ENCODE measurements at regions not wholly inside any gene's neighbourhood (a gene's known extent, or its start where the extent isn't known, plus 50 kb on each side); places are given as distances from the start of the nearest gene placed in this dataset.
"Not testable (repeated sequence)": the region's sequence is repeated elsewhere in the genome, so short reads cannot be mapped to it uniquely, and the experiment has no call there.

DNA sequence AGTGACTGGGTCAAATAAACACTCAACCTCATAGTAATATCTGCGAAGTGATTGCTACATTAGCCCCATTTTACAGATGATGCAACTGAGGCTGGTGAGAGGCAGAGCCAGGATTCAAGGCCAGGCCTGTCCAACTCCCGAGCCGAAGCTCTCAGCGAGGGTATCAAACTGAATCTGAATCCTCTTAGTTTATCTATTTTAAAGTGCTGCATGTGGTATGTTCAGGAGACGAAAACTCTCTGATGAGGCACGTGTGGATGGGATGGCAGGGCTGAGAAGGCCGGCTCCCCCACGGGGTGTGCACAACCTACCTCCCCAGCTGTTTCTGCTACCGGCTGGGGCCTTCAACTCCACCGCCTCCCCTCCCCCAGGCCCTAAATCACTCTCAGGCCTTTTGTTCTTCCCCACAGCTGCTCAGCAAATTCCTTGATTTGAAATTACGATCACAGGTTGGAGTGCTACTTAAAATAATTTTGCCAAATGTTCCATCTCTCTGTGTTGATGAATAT lies 171.8 kb downstream of the TOMM20 start:
- Mint-ChIP-seq H3K27ac (peak overlapping the region in 1 of 2 donors; percentile 65), H3K36me3 (ENCODE audit: insufficient read depth) (no peaks in the 10 kb centered on the region), H3K9me3 (no peaks in the 10 kb centered on the region), H3K4me1 (ENCODE audit: low read depth in 2 of 2) (peaks cover 37% of the 10 kb centered on the region in 2 donors), H3K4me3 (no peak overlapping the region), H3K27me3 (no peaks in the 10 kb centered on the region)
- no peak for ATAC-seq (replicated peaks)
- no peak for DNase-seq

DNA sequence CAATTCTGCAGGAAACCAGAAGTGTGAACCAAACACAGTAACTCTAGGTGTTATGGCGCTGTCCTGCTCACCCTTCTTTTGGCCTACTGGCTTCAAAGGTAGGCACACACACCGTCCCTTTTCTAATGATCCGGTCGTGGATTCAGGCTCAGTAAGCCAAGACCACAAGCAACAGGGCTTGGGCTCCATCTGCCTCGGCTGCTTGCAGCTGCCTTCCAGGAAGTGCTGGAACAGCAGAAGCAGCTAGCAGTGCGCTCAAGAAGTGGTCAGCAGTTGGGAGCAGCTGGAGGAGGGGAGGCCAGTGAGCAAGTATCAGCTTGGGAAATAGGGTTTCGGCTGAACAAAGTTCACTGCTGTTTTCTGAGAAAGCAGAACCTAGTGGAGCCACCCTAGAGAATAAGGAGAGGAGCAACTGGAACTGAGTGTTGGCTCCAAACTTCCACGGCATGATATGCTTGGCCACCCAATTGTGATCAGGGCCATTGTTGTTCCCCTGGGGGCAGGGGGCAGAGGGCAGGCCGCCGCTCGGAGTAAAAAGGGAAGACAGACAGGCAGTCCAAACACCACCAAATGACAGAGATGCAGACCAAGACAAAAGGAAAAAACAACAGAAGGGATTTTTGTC lies 173.4 kb downstream of the TOMM20 start:
- no peaks in the 10 kb centered on the region for H3K9me3 Mint-ChIP-seq
- no peaks in the 10 kb centered on the region for H3K27me3 Mint-ChIP-seq
- ATAC-seq (replicated peaks) (peak; percentile 68), DNase-seq (no peak)
- no peaks in the 10 kb centered on the region for H3K36me3 Mint-ChIP-seq (ENCODE audit: insufficient read depth)
- peaks cover 24 to 28% of the 10 kb centered on the region in 2 donors for H3K4me1 Mint-ChIP-seq (ENCODE audit: low read depth in 2 of 2)
- H3K4me3 Mint-ChIP-seq, result peak overlapping the region; percentile 26 to 29
- peak overlapping the region; percentile 77 to 92 for H3K27ac Mint-ChIP-seq

DNA sequence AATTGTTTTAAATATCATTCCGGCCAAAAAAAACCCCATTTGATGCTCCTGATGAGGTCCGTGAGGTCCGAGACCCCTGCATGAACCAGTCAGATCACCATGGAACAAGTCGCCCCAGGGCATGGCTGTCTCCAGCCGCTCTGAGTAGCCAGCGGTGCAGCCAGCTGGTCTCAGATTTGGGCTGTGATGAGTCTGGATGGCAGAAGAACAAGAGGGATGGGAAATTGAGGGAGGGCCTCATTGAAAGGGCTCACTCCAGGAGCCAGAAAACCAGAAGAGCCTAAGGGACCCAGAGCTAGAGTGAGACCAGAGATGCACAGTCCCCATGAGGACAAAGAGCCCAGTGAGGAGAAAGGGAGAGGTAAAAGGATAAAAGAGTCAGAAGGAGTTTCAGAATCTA lies 174.0 kb downstream of the TOMM20 start:
- ATAC-seq (replicated peaks) (peak; percentile 8), DNase-seq (no peak)
- Mint-ChIP-seq H3K27me3 (no peaks in the 10 kb centered on the region), H3K4me1 (ENCODE audit: low read depth in 2 of 2) (peaks cover 23 to 28% of the 10 kb centered on the region in 2 donors), H3K9me3 (no peaks in the 10 kb centered on the region), H3K27ac (peak overlapping the region; percentile 77 to 92), H3K36me3 (ENCODE audit: insufficient read depth) (no peaks in the 10 kb centered on the region), H3K4me3 (peak overlapping the region; percentile 29 to 40)

DNA sequence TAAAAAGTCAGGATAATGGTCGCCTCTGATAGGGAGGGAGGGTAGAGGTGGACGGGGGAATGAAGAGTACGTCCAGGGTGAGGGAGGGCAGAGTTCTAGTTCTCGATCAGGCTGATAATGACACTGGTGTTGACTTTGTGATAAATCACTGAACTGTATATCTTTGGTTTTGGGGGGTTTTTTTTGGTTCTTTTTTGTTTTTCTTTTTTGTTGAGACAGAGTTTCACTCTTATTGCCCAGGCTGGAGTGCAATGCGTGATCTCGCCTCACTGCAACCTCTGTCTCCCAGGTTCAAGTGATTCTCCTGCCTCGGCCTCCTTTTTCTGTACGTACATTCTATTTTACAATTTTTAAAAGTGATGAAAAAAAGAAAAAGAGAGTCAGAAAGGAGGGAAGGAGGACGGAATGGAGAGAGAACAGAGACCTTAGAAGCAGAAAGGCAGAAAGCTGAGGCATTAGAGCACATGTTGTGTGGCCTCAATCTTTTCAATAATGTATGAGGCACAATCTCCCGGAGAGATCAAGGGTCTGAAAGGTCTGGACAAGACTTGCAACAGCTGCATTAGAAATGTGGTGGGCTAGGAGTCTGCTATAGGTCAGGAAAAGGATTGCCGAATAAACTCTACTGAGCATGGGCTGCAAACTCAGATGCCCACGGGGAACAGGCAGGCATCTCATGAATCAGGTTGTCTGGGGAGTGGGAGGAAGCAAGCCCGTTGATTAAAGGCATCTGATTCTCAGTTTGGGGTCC lies 174.8 kb downstream of the TOMM20 start:
- peak overlapping the region in 1 of 2 donors; percentile 40 for H3K4me3 Mint-ChIP-seq

DNA sequence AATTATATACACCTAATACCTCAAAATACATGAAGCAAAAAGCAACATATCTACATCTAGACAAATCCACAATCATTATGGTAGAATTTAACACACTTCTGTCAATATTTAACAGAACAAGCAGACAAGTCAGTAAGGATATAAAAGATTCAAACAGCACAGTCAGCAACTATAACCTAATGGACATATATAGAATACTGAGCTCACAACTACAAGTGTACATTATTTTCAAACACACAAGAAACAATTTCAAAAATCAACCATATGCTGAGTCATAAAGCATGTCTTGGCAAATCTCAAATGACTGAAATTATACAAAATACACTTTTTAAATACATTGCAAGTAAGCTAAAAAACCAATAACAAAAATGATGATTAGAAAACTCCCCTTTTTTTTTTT lies 178.0 kb downstream of the TOMM20 start:
- ATAC-seq (replicated peaks) (no peak), DNase-seq (no peak)
- H3K27ac Mint-ChIP-seq, result no peak overlapping the region
- H3K4me1 Mint-ChIP-seq (ENCODE audit: low read depth in 2 of 2), result peaks cover 15 to 23% of the 10 kb centered on the region in 2 donors
- no peaks in the 10 kb centered on the region for H3K9me3 Mint-ChIP-seq
- H3K36me3 Mint-ChIP-seq (ENCODE audit: insufficient read depth), result no peaks in the 10 kb centered on the region
- H3K4me3 Mint-ChIP-seq, result no peak overlapping the region
- H3K27me3 Mint-ChIP-seq, result no peaks in the 10 kb centered on the region

More for the DNA sequence above, 174.8 kb downstream of the TOMM20 start:
- H3K4me1 Mint-ChIP-seq (ENCODE audit: low read depth in 2 of 2), result peaks cover 16 to 28% of the 10 kb centered on the region in 2 donors
- ATAC-seq (replicated peaks) (no peak), DNase-seq (no peak)
- no peaks in the 10 kb centered on the region for H3K36me3 Mint-ChIP-seq (ENCODE audit: insufficient read depth)
- H3K27me3 Mint-ChIP-seq, result no peaks in the 10 kb centered on the region
- H3K27ac Mint-ChIP-seq, result peak overlapping the region; percentile 77 to 92
- H3K9me3 Mint-ChIP-seq, result no peaks in the 10 kb centered on the region

GRCh38 chr1:234949528-234949927 lies 179.1 kb downstream of the TOMM20 start:
- DNase-seq; H3K36me3 Mint-ChIP-seq (ENCODE audit: insufficient read depth); H3K9me3 Mint-ChIP-seq; H3K27me3 Mint-ChIP-seq; H3K27ac Mint-ChIP-seq; H3K4me3 Mint-ChIP-seq; ATAC-seq (replicated peaks): not testable (repeated sequence)
- H3K4me1 Mint-ChIP-seq (ENCODE audit: low read depth in 2 of 2), result peaks cover 4 to 12% of the 10 kb centered on the region in 2 donors

DNA sequence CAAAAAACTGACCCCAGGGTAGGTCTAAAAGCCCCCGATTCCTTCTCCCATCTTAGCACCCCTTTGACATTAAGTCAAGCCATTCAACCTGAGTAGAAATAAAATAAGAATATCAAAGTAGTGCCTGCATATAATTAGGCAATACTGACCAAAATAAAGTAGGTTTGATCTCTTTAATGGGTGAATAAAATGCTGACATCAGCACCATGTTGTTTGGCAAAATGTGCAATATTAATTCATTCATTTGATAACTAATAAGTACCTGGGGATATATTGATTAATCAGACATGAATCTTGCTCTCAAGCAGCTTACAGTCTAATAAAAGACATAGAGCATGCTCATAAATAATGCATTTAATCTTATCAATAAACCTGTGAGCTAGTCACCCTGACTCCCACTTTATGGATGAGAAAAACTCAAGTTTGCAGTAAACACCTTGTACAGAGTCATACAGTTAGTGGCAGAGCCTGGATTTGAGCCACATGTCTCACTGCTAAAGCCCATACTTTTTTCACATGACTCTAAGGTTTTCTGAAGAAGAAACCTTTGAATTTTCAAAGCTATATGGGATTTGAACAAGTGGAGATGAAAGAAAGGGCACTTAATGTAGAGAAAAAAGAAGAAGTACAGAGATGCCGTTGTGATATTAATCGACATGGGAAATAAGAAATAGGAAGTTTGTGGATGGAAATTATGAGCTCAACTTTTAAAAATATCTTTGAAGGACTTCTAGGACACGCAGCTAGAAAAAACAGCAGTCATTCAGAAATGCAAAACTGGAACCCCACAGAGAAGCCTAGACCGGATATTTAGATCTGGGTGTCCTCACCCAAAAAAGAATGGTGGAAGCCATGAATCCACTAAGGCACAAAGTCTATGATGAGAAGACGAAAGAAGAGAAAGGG lies 183.9 kb downstream of the TOMM20 start:
- no peak overlapping the region for H3K27ac Mint-ChIP-seq
- DNase-seq (no peak), ATAC-seq (replicated peaks) (no peak)
- no peaks in the 10 kb centered on the region for H3K9me3 Mint-ChIP-seq
- H3K36me3 Mint-ChIP-seq (ENCODE audit: insufficient read depth), result no peaks in the 10 kb centered on the region
- no peak overlapping the region for H3K4me3 Mint-ChIP-seq
- no peaks in the 10 kb centered on the region for H3K27me3 Mint-ChIP-seq
- H3K4me1 Mint-ChIP-seq (ENCODE audit: low read depth in 2 of 2), result no peaks in the 10 kb centered on the region

DNA sequence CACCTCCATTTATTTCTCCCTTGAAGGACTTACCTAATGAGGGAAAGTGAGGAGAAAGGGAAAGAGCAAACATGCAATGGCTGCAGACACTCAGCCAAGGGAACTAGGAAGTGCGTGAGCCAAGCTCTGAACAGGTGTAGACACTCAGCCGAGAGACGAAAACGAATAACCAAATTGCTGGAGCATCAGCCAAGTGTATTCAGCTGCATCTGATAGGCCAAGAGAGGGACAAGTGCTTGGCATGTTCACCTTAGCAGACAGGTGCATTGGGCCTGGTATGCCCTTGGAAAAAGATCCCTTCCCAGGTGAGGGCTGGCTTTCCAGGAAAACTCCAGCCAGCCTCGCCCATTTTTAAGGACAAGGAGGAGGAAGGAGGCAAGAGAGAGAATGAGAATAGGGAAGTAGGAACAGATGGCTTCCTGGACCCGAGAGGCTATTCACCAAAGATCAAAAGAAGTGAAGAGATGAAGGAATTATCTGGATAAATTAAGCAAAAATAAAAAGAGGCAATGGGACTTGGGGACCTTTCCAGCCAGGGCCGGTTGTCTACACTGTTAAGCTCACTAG lies 184.7 kb downstream of the TOMM20 start:
- Mint-ChIP-seq H3K9me3 (no peaks in the 10 kb centered on the region), H3K4me3 (no peak overlapping the region), H3K27ac (no peak overlapping the region), H3K4me1 (ENCODE audit: low read depth in 2 of 2) (no peaks in the 10 kb centered on the region), H3K27me3 (no peaks in the 10 kb centered on the region), H3K36me3 (ENCODE audit: insufficient read depth) (no peaks in the 10 kb centered on the region)
- no peak for ATAC-seq (replicated peaks)
- DNase-seq, result no peak

GRCh38 chr1:234942879-234943506 lies 185.6 kb downstream of the TOMM20 start:
- ATAC-seq (replicated peaks) (no peak), DNase-seq (no peak)
- H3K27me3 Mint-ChIP-seq, result no peaks in the 10 kb centered on the region
- peak overlapping the region in 1 of 2 donors; percentile 18 for H3K27ac Mint-ChIP-seq
- no peak overlapping the region for H3K4me3 Mint-ChIP-seq
- H3K9me3 Mint-ChIP-seq, result no peaks in the 10 kb centered on the region
- H3K36me3 Mint-ChIP-seq (ENCODE audit: insufficient read depth), result no peaks in the 10 kb centered on the region
- H3K4me1 Mint-ChIP-seq (ENCODE audit: low read depth in 2 of 2), result no peaks in the 10 kb centered on the region

GRCh38 chr1:234942012-234942332 lies 186.7 kb downstream of the TOMM20 start:
- no peak overlapping the region for H3K27ac Mint-ChIP-seq
- H3K36me3 Mint-ChIP-seq (ENCODE audit: insufficient read depth), result no peaks in the 10 kb centered on the region
- no peaks in the 10 kb centered on the region for H3K4me1 Mint-ChIP-seq (ENCODE audit: low read depth in 2 of 2)
- no peak for ATAC-seq (replicated peaks)
- no peaks in the 10 kb centered on the region for H3K27me3 Mint-ChIP-seq
- H3K9me3 Mint-ChIP-seq, result no peaks in the 10 kb centered on the region
- H3K4me3 Mint-ChIP-seq, result no peak overlapping the region
- no peak for DNase-seq

GRCh38 chr1:234941321-234942011 lies 187.2 kb downstream of the TOMM20 start:
- ATAC-seq (replicated peaks), result no peak
- no peak overlapping the region for H3K4me3 Mint-ChIP-seq
- H3K27me3 Mint-ChIP-seq, result no peaks in the 10 kb centered on the region
- H3K9me3 Mint-ChIP-seq, result no peaks in the 10 kb centered on the region
- H3K4me1 Mint-ChIP-seq (ENCODE audit: low read depth in 2 of 2), result no peaks in the 10 kb centered on the region
- H3K36me3 Mint-ChIP-seq (ENCODE audit: insufficient read depth), result no peaks in the 10 kb centered on the region
- no peak overlapping the region for H3K27ac Mint-ChIP-seq
- DNase-seq, result no peak

DNA sequence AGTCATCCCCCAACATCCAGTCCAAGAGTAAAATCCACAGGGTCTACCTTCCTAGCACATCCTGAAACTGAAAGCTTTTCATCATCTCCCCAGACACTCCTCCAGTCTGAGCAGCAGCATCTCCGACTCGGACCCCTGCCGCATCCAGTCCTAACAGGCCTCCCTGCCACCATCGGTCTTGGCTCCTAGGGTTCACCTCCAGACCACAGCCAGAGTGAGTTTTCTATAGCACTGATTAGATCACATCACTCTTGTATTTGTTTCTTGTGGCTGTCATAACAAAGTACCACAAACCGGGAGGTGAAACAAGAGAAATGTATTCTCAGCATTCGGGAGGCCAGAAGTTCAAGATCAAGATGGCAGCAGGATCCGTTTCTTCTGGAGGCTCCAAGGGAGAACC lies 187.8 kb downstream of the TOMM20 start:
- no peaks in the 10 kb centered on the region for H3K27me3 Mint-ChIP-seq
- no peaks in the 10 kb centered on the region for H3K36me3 Mint-ChIP-seq (ENCODE audit: insufficient read depth)
- no peaks in the 10 kb centered on the region for H3K9me3 Mint-ChIP-seq
- DNase-seq, result no peak
- H3K4me1 Mint-ChIP-seq (ENCODE audit: low read depth in 2 of 2), result no peaks in the 10 kb centered on the region
- H3K27ac Mint-ChIP-seq, result no peak overlapping the region
- no peak for ATAC-seq (replicated peaks)
- no peak overlapping the region for H3K4me3 Mint-ChIP-seq

Data from effector memory CD8-positive, alpha-beta T cell (primary cell).